DOHH2 (cell line): ENCODE measurements at regions not wholly inside any gene's neighbourhood (a gene's known extent, or its start where the extent isn't known, plus 50 kb on each side); places are given as distances from the start of the nearest gene placed in this dataset.

Source experiments
- H3F3A ChIP-seq: fragments of 200-600 bp; sonication (generic), shearing (Covaris generic); 2 replicates; pipeline ENCODE4 v1.6.0; 2016; ENCODE audit warnings: antibody characterized with exemption, mild to moderate bottlenecking; ENCODE audit not compliant: control insufficient read depth, insufficient read depth
- H3K27ac ChIP-seq: fragments of 200-600 bp; sonication (generic); 2 replicates; pipeline ENCODE4 v1.5.1; 2014; ENCODE audit warnings: low read depth, mild to moderate bottlenecking, low read length, moderate library complexity
- H3K27me3 ChIP-seq: fragments of 200-600 bp; sonication (generic); 2 replicates; pipeline ENCODE4 v1.6.1; 2014; ENCODE audit warnings: mild to moderate bottlenecking, low read length, mixed read lengths; ENCODE audit not compliant: control insufficient read depth
- H3K36me3 ChIP-seq: fragments of 200-600 bp; sonication (generic); 2 replicates; pipeline ENCODE4 v1.6.1; 2014; ENCODE audit warnings: mild to moderate bottlenecking, low read length, moderate library complexity, mixed read lengths; ENCODE audit not compliant: control insufficient read depth
- H3K4me1 ChIP-seq: fragments of 200-600 bp; sonication (generic); 2 replicates; pipeline ENCODE4 v1.6.1; 2014; ENCODE audit warnings: mild to moderate bottlenecking, low read length, mixed read lengths; ENCODE audit not compliant: control insufficient read depth
- H3K4me2 ChIP-seq: fragments of 200-600 bp; sonication (generic); 2 replicates; pipeline ENCODE4 v1.6.0; 2014; ENCODE audit warnings: mild to moderate bottlenecking, low read length, moderate library complexity
- H3K4me3 ChIP-seq: fragments of 200-600 bp; sonication (generic); 2 replicates; pipeline ENCODE4 v1.5.1; 2014; ENCODE audit warnings: mild to moderate bottlenecking, low read length, mixed read lengths
- H3K79me2 ChIP-seq: fragments of 200-600 bp; sonication (generic); 2 replicates; pipeline ENCODE4 v1.6.1; 2014; ENCODE audit warnings: mild to moderate bottlenecking, low read length, mixed read lengths; ENCODE audit not compliant: control insufficient read depth
- H3K9me2 ChIP-seq: fragments of 200-600 bp; sonication (generic); replicated peaks from 2 replicates; pipeline ENCODE4 v1.6.1; 2014; ENCODE audit warnings: mild to moderate bottlenecking, low read length, mixed read lengths; ENCODE audit not compliant: control insufficient read depth
- H3K9me3 ChIP-seq: fragments of 200-600 bp; sonication (generic); 2 replicates; pipeline ENCODE4 v1.6.1; 2014; ENCODE audit warnings: antibody characterized with exemption, low read length, mixed read lengths; ENCODE audit not compliant: control insufficient read depth, insufficient read depth
- H4K20me1 ChIP-seq: fragments of 200-600 bp; sonication (generic); 2 replicates; pipeline ENCODE4 v1.6.0; 2014; ENCODE audit warnings: low read depth, mild to moderate bottlenecking, antibody characterized with exemption, low read length, moderate library complexity; ENCODE audit not compliant: control insufficient read depth, insufficient read depth
- EZH2phosphoT487 ChIP-seq: fragments of 200-600 bp; sonication (generic); IDR thresholded peaks from 2 replicates; pipeline ENCODE4 v1.6.1; 2017; ENCODE audit warnings: borderline replicate concordance, mild to moderate bottlenecking, antibody characterized with exemption, low read length, moderate library complexity, mixed read lengths
- TF ChIP-seq, protein P1 (sequence below): fragments of 200-600 bp; sonication (generic); IDR thresholded peaks from one replicate; pipeline ENCODE4 v1.5.1; 2014; ENCODE audit warnings: antibody characterized with exemption, mild to moderate bottlenecking, low read depth, low read length; ENCODE audit not compliant: poor library complexity, severe bottlenecking

DNA sequence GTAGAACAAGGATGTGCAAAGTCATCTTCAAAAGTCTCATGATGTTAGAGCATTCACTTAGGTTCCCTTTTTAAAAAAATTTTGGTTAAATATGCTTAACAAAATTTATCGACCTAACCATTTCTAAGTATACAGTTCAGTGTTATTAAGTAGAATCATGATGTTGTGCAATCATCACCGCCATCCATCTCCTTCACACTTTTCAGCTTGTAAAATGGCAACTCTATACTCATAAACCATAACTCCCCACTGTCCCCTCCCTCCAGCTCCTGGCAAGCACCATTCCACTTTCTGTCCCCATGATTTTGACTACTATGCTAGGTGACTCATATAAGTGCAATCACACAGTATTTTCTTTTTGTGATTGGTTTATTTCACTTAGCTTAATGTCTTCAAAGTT is 895.0 kb downstream of the TBL1XR1 start:
- H3K79me2 ChIP-seq: no peaks in the 10 kb centered on the region
- H3K4me3 ChIP-seq: no peak overlapping the region
- no peak overlapping the region for H3K4me2 ChIP-seq
- no peaks in the 10 kb centered on the region for H3K9me2 ChIP-seq
- TF ChIP-seq EZH2phosphoT487: no peak
- TF ChIP-seq, protein P1, sequence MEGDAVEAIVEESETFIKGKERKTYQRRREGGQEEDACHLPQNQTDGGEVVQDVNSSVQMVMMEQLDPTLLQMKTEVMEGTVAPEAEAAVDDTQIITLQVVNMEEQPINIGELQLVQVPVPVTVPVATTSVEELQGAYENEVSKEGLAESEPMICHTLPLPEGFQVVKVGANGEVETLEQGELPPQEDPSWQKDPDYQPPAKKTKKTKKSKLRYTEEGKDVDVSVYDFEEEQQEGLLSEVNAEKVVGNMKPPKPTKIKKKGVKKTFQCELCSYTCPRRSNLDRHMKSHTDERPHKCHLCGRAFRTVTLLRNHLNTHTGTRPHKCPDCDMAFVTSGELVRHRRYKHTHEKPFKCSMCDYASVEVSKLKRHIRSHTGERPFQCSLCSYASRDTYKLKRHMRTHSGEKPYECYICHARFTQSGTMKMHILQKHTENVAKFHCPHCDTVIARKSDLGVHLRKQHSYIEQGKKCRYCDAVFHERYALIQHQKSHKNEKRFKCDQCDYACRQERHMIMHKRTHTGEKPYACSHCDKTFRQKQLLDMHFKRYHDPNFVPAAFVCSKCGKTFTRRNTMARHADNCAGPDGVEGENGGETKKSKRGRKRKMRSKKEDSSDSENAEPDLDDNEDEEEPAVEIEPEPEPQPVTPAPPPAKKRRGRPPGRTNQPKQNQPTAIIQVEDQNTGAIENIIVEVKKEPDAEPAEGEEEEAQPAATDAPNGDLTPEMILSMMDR: no peak
- no peaks in the 10 kb centered on the region for H3K9me3 ChIP-seq
- no peak overlapping the region for H3K27ac ChIP-seq
- H3F3A ChIP-seq: no peaks in the 10 kb centered on the region
- no peaks in the 10 kb centered on the region for H3K4me1 ChIP-seq
- H4K20me1 ChIP-seq: no peaks in the 10 kb centered on the region
- no peaks in the 10 kb centered on the region for H3K27me3 ChIP-seq
- H3K36me3 ChIP-seq: no peaks in the 10 kb centered on the region

DNA sequence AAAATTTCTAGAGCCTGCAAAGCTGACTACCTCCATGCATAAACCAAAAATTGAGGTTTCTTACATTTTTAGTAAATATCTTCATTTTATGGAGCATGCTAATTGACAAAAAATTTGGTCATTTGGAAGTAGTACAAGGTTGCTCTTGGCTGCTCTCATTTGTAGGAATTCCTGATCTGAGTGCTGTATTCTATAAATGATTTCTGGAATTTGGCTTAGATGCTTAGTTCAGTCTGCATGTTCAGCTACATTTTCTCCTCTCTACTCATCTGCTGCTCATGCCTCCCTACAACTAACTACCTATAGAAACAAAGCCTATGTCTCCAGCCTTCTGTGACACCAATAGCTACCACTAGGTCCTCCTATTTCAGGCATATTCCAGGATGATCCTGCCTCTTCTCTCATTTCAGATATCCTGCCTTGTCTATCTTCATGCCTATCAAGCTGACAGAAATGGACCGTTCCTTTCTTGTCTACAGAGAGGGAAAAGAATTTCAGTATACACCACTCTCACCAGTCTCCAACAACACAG is 901.1 kb downstream of the TBL1XR1 start:
- no peaks in the 10 kb centered on the region for H3K36me3 ChIP-seq
- H3K9me2 ChIP-seq: no peaks in the 10 kb centered on the region
- no peak overlapping the region for H3K4me3 ChIP-seq
- no peak overlapping the region for H3K4me2 ChIP-seq
- H3K27me3 ChIP-seq: no peaks in the 10 kb centered on the region
- TF ChIP-seq EZH2phosphoT487: no peak
- TF ChIP-seq, protein P1: no peak
- H3K27ac ChIP-seq: no peak overlapping the region
- no peaks in the 10 kb centered on the region for H3K9me3 ChIP-seq
- H3K4me1 ChIP-seq: no peaks in the 10 kb centered on the region
- H4K20me1 ChIP-seq: no peaks in the 10 kb centered on the region
- no peaks in the 10 kb centered on the region for H3F3A ChIP-seq
- no peaks in the 10 kb centered on the region for H3K79me2 ChIP-seq

DNA sequence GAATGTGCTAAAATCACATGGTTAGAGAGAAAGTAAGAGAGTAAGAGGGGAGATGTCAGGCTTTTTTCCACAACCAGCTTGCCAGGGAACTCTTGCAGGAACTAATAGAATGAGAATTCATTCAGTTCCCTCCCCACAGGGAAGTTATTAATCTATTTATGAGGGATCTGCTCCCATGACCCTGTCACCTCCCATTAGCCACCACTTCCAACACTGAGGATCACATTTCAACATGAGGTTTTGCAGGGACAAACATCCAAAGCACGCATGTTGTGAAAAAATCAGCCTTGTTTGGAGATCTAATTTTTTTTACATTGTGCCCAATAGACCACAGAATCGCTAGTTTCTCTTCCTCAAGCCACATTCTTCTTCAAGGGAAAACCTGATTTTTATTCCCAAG is 904.0 kb downstream of the TBL1XR1 start:
- no peak overlapping the region for H3K4me3 ChIP-seq
- no peaks in the 10 kb centered on the region for H3K9me2 ChIP-seq
- H3K36me3 ChIP-seq: no peaks in the 10 kb centered on the region
- no peaks in the 10 kb centered on the region for H3K4me1 ChIP-seq
- no peaks in the 10 kb centered on the region for H3K9me3 ChIP-seq
- TF ChIP-seq, protein P1: no peak
- no peak for TF ChIP-seq EZH2phosphoT487
- H3K4me2 ChIP-seq: no peak overlapping the region
- H3F3A ChIP-seq: no peaks in the 10 kb centered on the region
- H3K27me3 ChIP-seq: no peaks in the 10 kb centered on the region
- no peaks in the 10 kb centered on the region for H4K20me1 ChIP-seq
- H3K79me2 ChIP-seq: no peaks in the 10 kb centered on the region
- H3K27ac ChIP-seq: no peak overlapping the region
